Lung (tissue), 11 donors: ENCODE measurements at regions not wholly inside any gene's neighbourhood (a gene's known extent, or its start where the extent isn't known, plus 50 kb on each side); places are given as distances from the start of the nearest gene placed in this dataset.

ENCODE experiments used
- ATAC-seq: fragments of 200-7000 bp; cut with Tn5 transposase; one replicate; pipeline ENCODE4 v1.9.1; 2020; ENCODE audit warnings: moderate number of reproducible peaks; ENCODE audit not compliant: insufficient read depth, low FRiP score
- DNase-seq, 3 donors: peaks; one replicate each; pipeline ENCODE4 v3.0.0-alpha.2; 2013 to 2017
- H3K27ac ChIP-seq, 2 donors: one replicate each; pipeline ENCODE4 v1.5.1; 2013; ENCODE audit warnings: mild to moderate bottlenecking in 2 of 2, moderate library complexity in 2 of 2, control low read depth in 1 of 2, inconsistent platforms in 1 of 2, low read depth in 1 of 2, low read length in 1 of 2
- H3K27me3 ChIP-seq, 3 donors: one replicate each; pipeline ENCODE4 v1.5.1; 2013; ENCODE audit warnings: low read length in 2 of 3; ENCODE audit not compliant: control insufficient read depth in 3 of 3, insufficient read depth in 3 of 3
- H3K36me3 ChIP-seq, 4 donors: one replicate each; pipeline ENCODE4 v1.5.1; 2013; ENCODE audit warnings: low read length in 4 of 4, mild to moderate bottlenecking in 1 of 4, moderate library complexity in 1 of 4; ENCODE audit not compliant: control insufficient read depth in 4 of 4, insufficient read depth in 4 of 4
- H3K4me1 ChIP-seq, 5 donors: one replicate each; pipeline ENCODE4 v1.5.1; 2013; ENCODE audit warnings: low read length in 5 of 5, mild to moderate bottlenecking in 2 of 5, moderate library complexity in 1 of 5; ENCODE audit not compliant: control insufficient read depth in 5 of 5, insufficient read depth in 5 of 5
- H3K4me3 ChIP-seq: one replicate; pipeline ENCODE4 v1.5.1; 2013; ENCODE audit warnings: mild to moderate bottlenecking, control low read depth, moderate library complexity
- H3K9ac ChIP-seq, 2 donors: one replicate each; pipeline ENCODE4 v1.5.1; 2013; ENCODE audit warnings: low read length in 2 of 2, control low read depth in 1 of 2; ENCODE audit not compliant: insufficient read depth in 1 of 2
- H3K9me3 ChIP-seq, 4 donors: one replicate each; pipeline ENCODE4 v1.5.1; 2013; ENCODE audit warnings: low read length in 3 of 4, mild to moderate bottlenecking in 1 of 4, moderate library complexity in 1 of 4; ENCODE audit not compliant: control insufficient read depth in 4 of 4, insufficient read depth in 3 of 4
- WGBS, 2 donors: extraction: QIAGEN DNeasy Blood & Tissue Kit; methylation state at CpG; one replicate each; pipeline ENCODE4 v1.1.7; 2013; 5-methylcytosine and 5-hydroxymethylcytosine counted together
- TF ChIP-seq, protein P1 (sequence below): IDR thresholded peaks from 2 replicates; pipeline ENCODE4 v1.5.1; 2012; ENCODE audit warnings: mild to moderate bottlenecking; ENCODE audit errors: control extremely low read depth, extremely low read depth
- donor health status: control.
- donor health status: control.
- donor health status: Bipolar disorder and iron deficiency.
- donor health status: healthy.
- donor health status: DM: yes; HTN: yes; CAD: no.

DNA sequence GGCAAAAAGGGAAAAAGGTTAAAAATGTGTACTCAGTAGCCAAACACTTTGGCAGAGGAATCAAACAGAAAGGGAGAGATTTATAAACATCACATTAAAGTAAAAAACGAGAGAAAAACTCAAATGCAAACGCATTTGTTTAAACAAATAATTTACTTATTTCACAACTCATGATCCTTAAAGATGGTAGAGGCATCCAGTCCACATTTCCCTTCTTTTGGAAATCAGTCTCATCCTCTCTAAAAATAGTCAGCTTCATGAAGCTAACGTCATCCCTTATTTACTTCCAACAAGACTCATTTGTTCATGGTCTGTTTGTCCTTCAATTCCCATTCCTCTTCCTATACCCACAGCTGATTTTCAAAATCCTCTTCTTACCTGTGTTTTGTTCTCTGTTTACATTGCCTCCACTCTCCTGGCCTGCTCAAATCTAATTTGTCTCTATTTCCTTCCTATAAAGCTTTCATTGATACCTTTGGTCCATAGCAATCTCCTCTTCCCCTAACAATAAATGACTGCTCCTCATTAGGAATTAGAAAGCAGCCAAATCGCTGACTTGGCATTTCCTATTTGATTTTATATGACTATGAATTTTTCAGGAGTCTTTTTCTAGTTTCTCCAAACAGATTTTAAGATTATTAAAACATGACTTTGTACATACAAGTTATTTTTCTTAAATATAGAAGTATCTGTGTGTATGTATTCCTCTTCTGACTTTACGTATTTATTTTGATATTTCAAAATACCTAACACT is 805.3 kb downstream of the TLE1 start:
- TF ChIP-seq, protein P1, sequence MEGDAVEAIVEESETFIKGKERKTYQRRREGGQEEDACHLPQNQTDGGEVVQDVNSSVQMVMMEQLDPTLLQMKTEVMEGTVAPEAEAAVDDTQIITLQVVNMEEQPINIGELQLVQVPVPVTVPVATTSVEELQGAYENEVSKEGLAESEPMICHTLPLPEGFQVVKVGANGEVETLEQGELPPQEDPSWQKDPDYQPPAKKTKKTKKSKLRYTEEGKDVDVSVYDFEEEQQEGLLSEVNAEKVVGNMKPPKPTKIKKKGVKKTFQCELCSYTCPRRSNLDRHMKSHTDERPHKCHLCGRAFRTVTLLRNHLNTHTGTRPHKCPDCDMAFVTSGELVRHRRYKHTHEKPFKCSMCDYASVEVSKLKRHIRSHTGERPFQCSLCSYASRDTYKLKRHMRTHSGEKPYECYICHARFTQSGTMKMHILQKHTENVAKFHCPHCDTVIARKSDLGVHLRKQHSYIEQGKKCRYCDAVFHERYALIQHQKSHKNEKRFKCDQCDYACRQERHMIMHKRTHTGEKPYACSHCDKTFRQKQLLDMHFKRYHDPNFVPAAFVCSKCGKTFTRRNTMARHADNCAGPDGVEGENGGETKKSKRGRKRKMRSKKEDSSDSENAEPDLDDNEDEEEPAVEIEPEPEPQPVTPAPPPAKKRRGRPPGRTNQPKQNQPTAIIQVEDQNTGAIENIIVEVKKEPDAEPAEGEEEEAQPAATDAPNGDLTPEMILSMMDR, result no peak
- Histone ChIP-seq H3K4me1 (peaks cover 0 to 8% (median 0%) of the 10 kb centered on the region in 5 donors), H3K9ac (no peak overlapping the region), H3K36me3 (no peaks in the 10 kb centered on the region), H3K4me3 (no peak overlapping the region), H3K9me3 (peaks cover 0 to 2% (median 0%) of the 10 kb centered on the region in 4 donors), H3K27me3 (no peaks in the 10 kb centered on the region), H3K27ac (no peak overlapping the region)
- DNase-seq, result peak in 2 of 3 donors; percentile 14 to 37
- WGBS, 2 donors, result 46 to 57% methylated on average over 5 of the region's 5 CpGs
- ATAC-seq, result no peak

DNA sequence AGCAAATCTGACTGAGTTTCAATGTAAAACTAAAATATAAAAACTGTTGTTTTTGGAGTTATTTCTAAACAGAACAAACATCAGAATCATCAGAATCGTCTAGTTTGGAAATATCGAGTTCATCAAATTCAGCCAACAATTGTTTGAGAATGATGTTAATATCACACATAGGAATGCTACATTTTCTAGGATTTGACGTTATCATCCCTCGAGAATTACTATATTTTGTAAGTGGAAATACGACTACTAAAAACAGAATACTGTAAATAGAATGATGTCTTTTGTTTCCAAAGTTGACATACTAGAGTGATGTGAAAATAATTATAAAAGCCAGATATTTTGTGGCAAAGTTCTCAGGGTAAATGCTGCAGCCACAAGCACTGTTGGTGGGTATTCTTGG is 805.9 kb downstream of the TLE1 start:
- no peak for ATAC-seq
- 82 to 84% methylated on average over 5 of the region's 5 CpGs for WGBS, 2 donors
- TF ChIP-seq, protein P1, result no peak
- no peak overlapping the region for H3K9ac ChIP-seq
- DNase-seq, result peak in 1 of 3 donors; percentile 8
- H3K36me3 ChIP-seq, result no peaks in the 10 kb centered on the region
- peaks cover 0 to 8% (median 0%) of the 10 kb centered on the region in 5 donors for H3K4me1 ChIP-seq
- no peak overlapping the region for H3K4me3 ChIP-seq
- no peak overlapping the region for H3K27ac ChIP-seq
- H3K9me3 ChIP-seq, result peaks cover 0 to 2% (median 0%) of the 10 kb centered on the region in 4 donors
- H3K27me3 ChIP-seq, result no peaks in the 10 kb centered on the region

DNA sequence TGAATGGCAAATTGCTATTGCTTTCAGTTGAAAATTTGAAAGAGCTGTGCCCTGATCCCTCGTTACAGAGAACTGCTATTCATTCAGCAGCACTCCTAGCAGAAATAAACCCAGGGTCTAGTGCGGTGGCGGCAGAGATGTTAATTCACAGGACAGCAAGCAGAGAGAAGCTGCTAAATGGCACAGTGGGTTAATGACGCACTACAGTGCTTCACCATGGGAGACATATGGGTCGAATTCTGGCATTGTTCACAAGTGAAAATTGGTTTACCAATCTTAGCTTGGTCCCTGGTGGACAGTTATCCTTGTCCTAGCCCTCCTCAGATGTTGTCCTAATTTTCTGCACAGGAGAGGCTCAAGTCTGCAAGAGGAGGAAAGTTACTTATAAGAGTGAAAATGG is 807.4 kb downstream of the TLE1 start:
- Histone ChIP-seq H3K27ac (no peak overlapping the region), H3K9ac (no peak overlapping the region), H3K36me3 (no peaks in the 10 kb centered on the region), H3K9me3 (peaks cover 0 to 2% (median 0%) of the 10 kb centered on the region in 4 donors), H3K4me3 (no peak overlapping the region), H3K4me1 (peaks cover 0 to 8% (median 0%) of the 10 kb centered on the region in 5 donors), H3K27me3 (no peaks in the 10 kb centered on the region)
- WGBS, 2 donors, result 84 to 86% methylated on average over 5 of the region's 5 CpGs
- ATAC-seq (no peak), DNase-seq (no peak)
- TF ChIP-seq, protein P1, result no peak

DNA sequence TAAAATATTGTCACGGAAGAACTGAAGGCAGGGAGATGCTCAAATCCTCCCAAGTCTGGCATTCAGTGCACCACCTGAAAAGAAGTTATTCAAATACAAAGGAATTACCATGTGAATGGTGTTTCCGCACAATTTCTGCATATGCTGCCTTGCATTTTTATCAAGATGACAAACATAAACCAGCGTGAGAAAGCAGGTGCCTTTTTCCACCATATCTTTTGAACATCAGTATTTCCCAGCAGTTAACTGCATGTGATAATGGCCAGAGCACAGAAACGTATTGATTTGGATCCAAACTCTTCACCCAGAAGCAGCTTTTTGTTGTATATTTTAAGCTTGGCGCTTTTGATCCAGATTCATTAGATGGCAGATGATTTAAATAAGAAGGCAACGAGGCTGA is 808.0 kb downstream of the TLE1 start:
- H3K4me1 ChIP-seq, result peaks cover 0 to 8% (median 0%) of the 10 kb centered on the region in 5 donors
- no peak overlapping the region for H3K9ac ChIP-seq
- H3K27ac ChIP-seq, result no peak overlapping the region
- no peaks in the 10 kb centered on the region for H3K36me3 ChIP-seq
- H3K27me3 ChIP-seq, result no peaks in the 10 kb centered on the region
- peaks cover 0 to 2% (median 0%) of the 10 kb centered on the region in 4 donors for H3K9me3 ChIP-seq
- H3K4me3 ChIP-seq, result no peak overlapping the region
- TF ChIP-seq, protein P1, result no peak
- ATAC-seq (no peak), DNase-seq (no peak)
- WGBS, 2 donors, result 72 to 85% methylated on average over 6 of the region's 6 CpGs
